HCT116 (cell line): ENCODE measurements at regions not wholly inside any gene's neighbourhood (a gene's known extent, or its start where the extent isn't known, plus 50 kb on each side); places are given as distances from the start of the nearest gene placed in this dataset.

ENCODE experiments used
- ATAC-seq: fragments of 200-7000 bp; cut with Tn5 transposase; 2 replicates; pipeline ENCODE4 v1.9.1; 2020; ENCODE audit warnings: mild to moderate bottlenecking, moderate library complexity
- BruUV-seq: library from RNA; stranded (reverse); fragments of 400-500 nt; replicated peaks from 2 replicates; lab custom pipeline; 2021; lab: Mats Ljungman, UMichigan
- CTCF ChIA-PET: fragments of 300-600 bp; sonication (Branson Sonifier 250); formaldehyde crosslinking; loops from one replicate; lab custom pipeline; 2021; ENCODE audit warnings: antibody characterized with exemption; lab: Charles Lee
- POLR2A ChIA-PET: fragments of 300-600, 350-600 bp; sonication (Branson Sonifier 250); formaldehyde crosslinking; loops from one replicate; lab custom pipeline; 2021; ENCODE audit warnings: antibody characterized with exemption; lab: Charles Lee
- RAD21 ChIA-PET, 2 experiments: fragments of 300-600 bp; sonication (Branson Sonifier 250); formaldehyde crosslinking; loops; one replicate each; lab custom pipeline; 2023; ENCODE audit warnings: low total read pairs in 2 of 2; ENCODE audit not compliant: uncharacterized antibody in 2 of 2, unreplicated experiment in 2 of 2, low non-redundant PET in 1 of 2; lab: Charles Lee
- DNase-seq: peaks from one replicate; pipeline ENCODE4 v3.0.0-alpha.2; 2010; ENCODE audit warnings: low read depth, low spot score
- H2AFZ ChIP-seq: fragments of 200-600 bp; shearing (Covaris generic), sonication (generic); 2 replicates; pipeline ENCODE4 v1.6.1; 2017; ENCODE audit warnings: low read depth, mixed run types, mixed read lengths, antibody characterized with exemption, low read length; ENCODE audit not compliant: poor library complexity, severe bottlenecking
- H3K27ac ChIP-seq: 2 replicates; pipeline ENCODE4 v1.5.1; 2012; ENCODE audit warnings: low read depth, low read length
- H3K27me3 ChIP-seq: fragments of 200-600 bp; sonication (generic); 2 replicates; pipeline ENCODE4 v1.6.1; 2016; ENCODE audit warnings: mixed run types, low read length, mixed read lengths; ENCODE audit not compliant: insufficient read depth
- H3K36me3 ChIP-seq, 2 experiments: fragments of 200-500 bp in 1 of 2; fragments of 200-600 bp in 1 of 2; sonication (Bioruptor generic) in 1 of 2; sonication (generic) in 1 of 2; 2 replicates each; pipeline versions ENCODE4 v1.5.1 to v1.6.1; 2014 to 2016; ENCODE audit warnings: low read length in 2 of 2, inconsistent platforms in 1 of 2, mixed read lengths in 1 of 2, mixed run types in 1 of 2; ENCODE audit not compliant: insufficient read depth in 2 of 2, control insufficient read depth in 1 of 2
- H3K4me1 ChIP-seq, 2 experiments: fragments of 200-600 bp in 1 of 2; sonication (generic) in 1 of 2; 2 replicates each; pipeline versions ENCODE4 v1.5.1 to v1.6.1; 2012 to 2017; ENCODE audit warnings: low read length in 2 of 2, inconsistent platforms in 1 of 2, mild to moderate bottlenecking in 1 of 2, mixed read lengths in 1 of 2, mixed run types in 1 of 2, moderate library complexity in 1 of 2; ENCODE audit not compliant: insufficient read depth in 2 of 2, control insufficient read depth in 1 of 2
- H3K4me2 ChIP-seq: fragments of 200-600 bp; sonication (generic); 2 replicates; pipeline ENCODE4 v1.6.1; 2017; ENCODE audit warnings: mixed run types, low read length, mixed read lengths
- H3K4me3 ChIP-seq, 2 experiments: fragments of 200-600 bp in 1 of 2; sonication (generic) in 1 of 2; replicated peaks in 1 of 2; 2 replicates each; pipeline ENCODE4 v1.5.1; 2011 to 2016; ENCODE audit warnings: low read length in 2 of 2, control low read depth in 1 of 2, low read depth in 1 of 2, mild to moderate bottlenecking in 1 of 2, mixed read lengths in 1 of 2, mixed run types in 1 of 2
- H3K79me2 ChIP-seq: fragments of 200-600 bp; sonication (generic); 2 replicates; pipeline ENCODE4 v1.6.1; 2017; ENCODE audit warnings: mild to moderate bottlenecking, mixed run types, low read length, moderate library complexity, mixed read lengths; ENCODE audit not compliant: insufficient read depth
- H3K9ac ChIP-seq: fragments of 200-600 bp; sonication (generic); 2 replicates; pipeline ENCODE4 v1.6.1; 2016; ENCODE audit warnings: low read length, mixed read lengths
- H3K9me2 ChIP-seq: fragments of 200-600 bp; sonication (generic), shearing (Covaris generic); 2 replicates; pipeline ENCODE4 v1.6.1; 2017; ENCODE audit warnings: mixed run types, mild to moderate bottlenecking, moderate library complexity; ENCODE audit not compliant: insufficient read depth
- H3K9me3 ChIP-seq, 2 experiments: fragments of 200-500 bp in 1 of 2; fragments of 200-600 bp in 1 of 2; sonication (Bioruptor generic) in 1 of 2; sonication (generic) in 1 of 2; 2 replicates each; pipeline ENCODE4 v1.6.1; 2014 to 2017; ENCODE audit warnings: low read length in 2 of 2, mixed read lengths in 2 of 2, inconsistent platforms in 1 of 2, low read depth in 1 of 2, mild to moderate bottlenecking in 1 of 2, mixed run types in 1 of 2, moderate library complexity in 1 of 2; ENCODE audit not compliant: control insufficient read depth in 1 of 2, insufficient read depth in 1 of 2
- H4K20me1 ChIP-seq: fragments of 200-600 bp; sonication (generic), shearing (Covaris generic); 2 replicates; pipeline ENCODE4 v1.6.1; 2017; ENCODE audit warnings: mixed run types, mild to moderate bottlenecking, moderate library complexity; ENCODE audit not compliant: insufficient read depth
- CBX3 ChIP-seq: IDR thresholded peaks from 2 replicates; pipeline ENCODE4 v1.6.1; 2012; ENCODE audit warnings: low read depth
- CTCF ChIP-seq, 3 experiments: fragments of 200-600 bp in 1 of 3; sonication (generic) in 1 of 3; IDR thresholded peaks in 2 of 3; conservative IDR thresholded peaks in 1 of 3; 2 replicates each; pipeline ENCODE4 v1.5.1; 2012 to 2017; ENCODE audit warnings: low read depth in 2 of 3, low read length in 2 of 3, antibody characterized with exemption in 1 of 3, borderline replicate concordance in 1 of 3, control low read depth in 1 of 3, mild to moderate bottlenecking in 1 of 3, mixed read lengths in 1 of 3, mixed run types in 1 of 3, moderate library complexity in 1 of 3; ENCODE audit not compliant: insufficient read depth in 1 of 3
- ELF1 ChIP-seq: IDR thresholded peaks from 2 replicates; pipeline ENCODE4 v1.6.1; 2012; ENCODE audit warnings: low read depth, borderline replicate concordance
- EZH2phosphoT487 ChIP-seq: fragments of 200-600 bp; IDR thresholded peaks from 2 replicates; pipeline ENCODE4 v1.6.1; 2018; ENCODE audit warnings: antibody characterized with exemption, borderline replicate concordance
- JUND ChIP-seq: IDR thresholded peaks from 2 replicates; pipeline ENCODE4 v1.6.1; 2012
- MAX ChIP-seq: IDR thresholded peaks from 2 replicates; pipeline ENCODE4 v1.6.1; 2012
- POLR2AphosphoS5 ChIP-seq: IDR thresholded peaks from 2 replicates; pipeline ENCODE4 v1.6.1; 2011; ENCODE audit warnings: mild to moderate bottlenecking, low read depth, low read length, moderate library complexity
- RAD21 ChIP-seq: IDR thresholded peaks from 2 replicates; pipeline ENCODE4 v1.6.1; 2012; ENCODE audit warnings: low read depth, mild to moderate bottlenecking
- SIN3A ChIP-seq: IDR thresholded peaks from 2 replicates; pipeline ENCODE4 v1.6.1; 2012; ENCODE audit warnings: low read depth
- TCF7L2 ChIP-seq: IDR thresholded peaks from 2 replicates; pipeline ENCODE4 v1.7.0; 2011; ENCODE audit warnings: borderline replicate concordance, inconsistent platforms; ENCODE audit not compliant: insufficient read depth, insufficient read length; ENCODE audit errors: extremely low read depth
- intact Hi-C: fragments of 100-400 bp; cut with micrococcal nuclease; formaldehyde crosslinking; loops from 2 replicates; pipeline ENCODE4 v1.10.0; 2022

GRCh38 chr6:40112350-40112749, 178.1 kb upstream of the MOCS1 start:
- POLR2A ChIA-PET, result no interaction called here
- Histone ChIP-seq H3K4me1 (no peaks in the 10 kb centered on the region), H3K79me2 (no peaks in the 10 kb centered on the region), H3K9me2 (no peaks in the 10 kb centered on the region), H4K20me1 (no peaks in the 10 kb centered on the region), H3K9me3 (no peaks in the 10 kb centered on the region), H2AFZ (no peak overlapping the region), H3K4me2 (no peak overlapping the region), H3K27ac (no peak overlapping the region), H3K9ac (no peak overlapping the region), H3K36me3 (no peaks in the 10 kb centered on the region), H3K27me3 (peaks cover 10% of the 10 kb centered on the region; the same call in 1 of the 2 replicates), H3K4me3 (no peak overlapping the region)
- TF ChIP-seq MAX, result no peak
- peak in 2 of 3 experiments; percentile 21 to 39; a peak in 2 of 6 replicates for TF ChIP-seq CTCF (IDR thresholded peaks at IDR 0.05 in 2 of 3, conservative IDR thresholded peaks at IDR 0.05 in 1 of 3; ENCODE audit: borderline replicate concordance in 1 of 3, insufficient read depth in 1 of 3, low read depth in 2 of 3, low read length in 2 of 3)
- TF ChIP-seq POLR2AphosphoS5, result no peak
- intact Hi-C loops, result no loop called here
- no peak for DNase-seq
- RAD21 ChIA-PET, result no interaction called here
- CTCF ChIA-PET, result no interaction called here
- no TSS peak for BruUV-seq
- no peak; the same call in 1 of the 2 replicates for ATAC-seq

GRCh38 chr6:40108736-40109135, 174.5 kb upstream of the MOCS1 start:
- H4K20me1 ChIP-seq, result no peaks in the 10 kb centered on the region
- no peak overlapping the region for H2AFZ ChIP-seq
- BruUV-seq, result no TSS peak
- ATAC-seq, result no peak
- H3K79me2 ChIP-seq, result no peaks in the 10 kb centered on the region
- intact Hi-C loops, result no loop called here
- no peaks in the 10 kb centered on the region for H3K4me1 ChIP-seq
- ChIA-PET RAD21 (no interaction called here), CTCF (no interaction called here), POLR2A (no interaction called here)
- H3K9ac ChIP-seq, result no peak overlapping the region
- DNase-seq, result no peak
- H3K4me2 ChIP-seq, result no peak overlapping the region
- no peak overlapping the region for H3K4me3 ChIP-seq
- no peaks in the 10 kb centered on the region for H3K9me2 ChIP-seq
- no peaks in the 10 kb centered on the region for H3K36me3 ChIP-seq
- TF ChIP-seq EZH2phosphoT487 (no peak), JUND (no peak), RAD21 (no peak), TCF7L2 (no peak), CBX3 (no peak), SIN3A (no peak), ELF1 (no peak)
- H3K27ac ChIP-seq, result no peak overlapping the region
- H3K27me3 ChIP-seq, result peaks cover 10% of the 10 kb centered on the region; the same call in 1 of the 2 replicates
- no peaks in the 10 kb centered on the region for H3K9me3 ChIP-seq
